ENCODE measurements at regions not wholly inside any gene's neighbourhood (a gene's known extent, or its start where the extent isn't known, plus 50 kb on each side); places are given as distances from the start of the nearest gene placed in this dataset.
A peak's percentile ranks its signal among the peaks of the same experiment; 100 is the strongest.
"Not testable (repeated sequence)": the region's sequence is repeated elsewhere in the genome, so short reads cannot be mapped to it uniquely, and the experiment has no call there.

GRCh38 chr6:115798229-115798628, 262.5 kb downstream of the FRK start:
- DNase-seq: no peak

GRCh38 chr6:115796829-115797228, 263.9 kb downstream of the FRK start:
- DNase-seq: no peak

GRCh38 chr6:115796061-115796460, 264.6 kb downstream of the FRK start:
- DNase-seq: no peak

- DNase-seq: no peak
Measured at GRCh38 chr6:115783402-115784061, 277.2 kb downstream of the FRK start.

- no peak for DNase-seq
Measured at GRCh38 chr6:115782612-115783011, 278.1 kb downstream of the FRK start.

- no peak for DNase-seq
Measured at GRCh38 chr6:115773741-115774140, 286.9 kb downstream of the FRK start.

GRCh38 chr6:115770851-115771250, 289.8 kb downstream of the FRK start:
- DNase-seq: no peak

GRCh38 chr6:115768500-115768899, 292.2 kb downstream of the FRK start:
- no peak for DNase-seq

GRCh38 chr6:115767931-115768330, 292.8 kb downstream of the FRK start:
- no peak for DNase-seq

GRCh38 chr6:115766745-115767462, 293.8 kb downstream of the FRK start:
- DNase-seq: peak; percentile 75

- no peak for DNase-seq
Measured at GRCh38 chr6:115765966-115766365, 294.7 kb downstream of the FRK start.

- no peak for DNase-seq
Measured at GRCh38 chr6:115759051-115759450, 301.6 kb downstream of the FRK start.

GRCh38 chr6:115753446-115753845, 307.2 kb downstream of the FRK start:
- DNase-seq: no peak

GRCh38 chr6:115750946-115751345, 309.7 kb downstream of the FRK start:
- no peak for DNase-seq

- no peak for DNase-seq
Measured at GRCh38 chr6:115750292-115750691, 310.4 kb downstream of the FRK start.

- DNase-seq: no peak
Measured at GRCh38 chr6:115747719-115748118, 313.0 kb downstream of the FRK start.

- DNase-seq: not testable (repeated sequence)
Measured at GRCh38 chr6:115746583-115746982, 314.1 kb downstream of the FRK start.

GRCh38 chr6:115740907-115741306, 319.8 kb downstream of the FRK start:
- no peak for DNase-seq

GRCh38 chr6:115735610-115736009, 325.1 kb downstream of the FRK start:
- DNase-seq: no peak

- DNase-seq: no peak
Measured at GRCh38 chr6:115733426-115733825, 327.3 kb downstream of the FRK start.

- DNase-seq: no peak
Measured at GRCh38 chr6:115729036-115729435, 331.7 kb downstream of the FRK start.

GRCh38 chr6:115728171-115728570, 332.5 kb downstream of the FRK start:
- no peak for DNase-seq

- DNase-seq: no peak
Measured at GRCh38 chr6:115721564-115721963, 339.1 kb downstream of the FRK start.

GRCh38 chr6:115720900-115721299, 339.8 kb downstream of the FRK start:
- no peak for DNase-seq

GRCh38 chr6:115717472-115717871, 343.2 kb downstream of the FRK start:
- DNase-seq: no peak
